GM12892 (cell line): ENCODE measurements at regions not wholly inside any gene's neighbourhood (a gene's known extent, or its start where the extent isn't known, plus 50 kb on each side); places are given as distances from the start of the nearest gene placed in this dataset.

ENCODE experiments used
- DNase-seq: peaks from one replicate; pipeline ENCODE4 v3.0.0; 2011; ENCODE audit not compliant: insufficient read length
- FAIRE-seq: peaks from 2 replicates; lab custom pipeline; 2011; peaks lifted over from hg19 to GRCh38; lab: Jason Lieb, UNC
- POLR2A ChIP-seq: IDR thresholded peaks from 2 replicates; pipeline ENCODE4 v1.6.1; 2011; ENCODE audit warnings: low read depth, low read length, control low read depth
- POLR2AphosphoS5 ChIP-seq: IDR thresholded peaks from 2 replicates; pipeline ENCODE4 v1.6.1; 2011; ENCODE audit warnings: low read depth, low read length, control low read depth
- TAF1 ChIP-seq: IDR thresholded peaks from 2 replicates; pipeline ENCODE4 v1.6.1; 2011; ENCODE audit warnings: low read depth, mild to moderate bottlenecking, control low read depth, low read length, borderline replicate concordance

- FAIRE-seq: no peak
- no peak for TF ChIP-seq POLR2A
- no peak for TF ChIP-seq TAF1
- TF ChIP-seq POLR2AphosphoS5: no peak
- DNase-seq: no peak
Measured at GRCh38 chr14:47978871-47979270, 303.5 kb upstream of the MDGA2 start.

- no peak for DNase-seq
- FAIRE-seq: no peak
- TF ChIP-seq POLR2A (no peak), TAF1 (no peak), POLR2AphosphoS5 (no peak)
Measured at GRCh38 chr14:47976139-47976538, 300.7 kb upstream of the MDGA2 start.

- FAIRE-seq (no peak), DNase-seq (no peak)
- TF ChIP-seq POLR2AphosphoS5: no peak
- TF ChIP-seq POLR2A: no peak
- no peak for TF ChIP-seq TAF1
Measured at GRCh38 chr14:47966076-47966810, 290.8 kb upstream of the MDGA2 start.

GRCh38 chr14:47961634-47962033, 286.2 kb upstream of the MDGA2 start:
- FAIRE-seq: no peak
- TF ChIP-seq POLR2AphosphoS5 (no peak), TAF1 (no peak), POLR2A (no peak)
- DNase-seq: no peak

GRCh38 chr14:47959740-47960139, 284.3 kb upstream of the MDGA2 start:
- DNase-seq (no peak), FAIRE-seq (no peak)
- TF ChIP-seq TAF1 (no peak), POLR2AphosphoS5 (no peak), POLR2A (no peak)

- DNase-seq: no peak
- no peak for TF ChIP-seq TAF1
- no peak for TF ChIP-seq POLR2AphosphoS5
- TF ChIP-seq POLR2A: no peak
- no peak for FAIRE-seq
Measured at GRCh38 chr14:47949006-47949405, 273.6 kb upstream of the MDGA2 start.

GRCh38 chr14:47935332-47935731, 259.9 kb upstream of the MDGA2 start:
- TF ChIP-seq POLR2A (no peak), TAF1 (no peak), POLR2AphosphoS5 (no peak)
- FAIRE-seq: no peak

GRCh38 chr14:47929334-47929733, 253.9 kb upstream of the MDGA2 start:
- TF ChIP-seq TAF1: no peak
- TF ChIP-seq POLR2A: no peak
- TF ChIP-seq POLR2AphosphoS5: no peak
- no peak for FAIRE-seq
- DNase-seq: no peak

More at GRCh38 chr14:47935332-47935731, 259.9 kb upstream of the MDGA2 start:
- DNase-seq: no peak

- DNase-seq: no peak
- no peak for TF ChIP-seq POLR2AphosphoS5
- no peak for TF ChIP-seq POLR2A
- TF ChIP-seq TAF1: no peak
- no peak for FAIRE-seq
Measured at GRCh38 chr14:47921133-47921532, 245.7 kb upstream of the MDGA2 start.

GRCh38 chr14:47919997-47920396, 244.6 kb upstream of the MDGA2 start:
- FAIRE-seq (no peak), DNase-seq (no peak)
- TF ChIP-seq TAF1: no peak
- TF ChIP-seq POLR2A: no peak
- TF ChIP-seq POLR2AphosphoS5: no peak

- FAIRE-seq: no peak
Measured at GRCh38 chr14:47919334-47919846, 244.0 kb upstream of the MDGA2 start.

More at GRCh38 chr14:47919334-47919846, 244.0 kb upstream of the MDGA2 start:
- no peak for TF ChIP-seq POLR2AphosphoS5
- TF ChIP-seq POLR2A: no peak
- TF ChIP-seq TAF1: no peak
- DNase-seq: no peak
